Left ventricle myocardium inferior (tissue), 1 donor: ENCODE measurements at regions not wholly inside any gene's neighbourhood (a gene's known extent, or its start where the extent isn't known, plus 50 kb on each side); places are given as distances from the start of the nearest gene placed in this dataset.
"Not testable (repeated sequence)": the region's sequence is repeated elsewhere in the genome, so short reads cannot be mapped to it uniquely, and the experiment has no call there.

Experiments
- DNase-seq: peaks from one replicate; pipeline ENCODE4 v3.0.0-alpha.2; 2020
- H3K27ac ChIP-seq: fragments of 200-600 bp; replicated peaks from 2 replicates; pipeline ENCODE4 v1.8.0; 2021
- H3K27me3 ChIP-seq: fragments of 200-600 bp; 2 replicates; pipeline ENCODE4 v1.8.0; 2021; ENCODE audit warnings: low read depth
- H3K36me3 ChIP-seq: fragments of 200-600 bp; 2 replicates; pipeline ENCODE4 v1.8.0; 2021
- H3K4me1 ChIP-seq: fragments of 200-600 bp; 2 replicates; pipeline ENCODE4 v1.8.0; 2021
- H3K4me3 ChIP-seq: fragments of 200-600 bp; 2 replicates; pipeline ENCODE4 v1.8.0; 2021; ENCODE audit warnings: mild to moderate bottlenecking, moderate library complexity
- H3K9me3 ChIP-seq: fragments of 200-600 bp; replicated peaks from 2 replicates; pipeline ENCODE4 v1.8.0; 2021
- intact Hi-C: fragments of 100-400 bp; cut with micrococcal nuclease; formaldehyde crosslinking; loops from one replicate; pipeline ENCODE4 v1.11.0; 2022
- TF ChIP-seq, protein P1 (sequence below): fragments of 200-600 bp; IDR thresholded peaks from 2 replicates; pipeline ENCODE4 v1.8.0; 2021; ENCODE audit warnings: antibody characterized with exemption, mild to moderate bottlenecking, borderline replicate concordance
- donor health status: DM: no; HTN: yes; CAD: no; lungs with severe emphysema.

DNA sequence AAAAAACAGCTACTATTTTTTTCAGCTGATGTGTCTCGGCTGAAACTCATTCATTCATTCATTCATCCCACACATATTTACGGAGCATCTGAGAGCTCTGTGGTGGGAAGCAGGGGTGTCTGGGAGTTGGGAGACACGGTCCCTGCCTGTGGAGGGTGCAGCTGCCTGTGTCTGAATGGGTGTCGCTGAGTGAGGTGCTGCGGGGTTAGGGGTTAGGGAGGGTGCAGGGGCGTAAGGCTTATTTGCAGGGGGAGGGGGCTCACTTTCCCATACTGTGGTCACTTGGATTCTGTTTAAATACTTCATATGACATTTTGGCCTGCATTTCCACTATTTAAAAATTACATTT, 89.4 kb upstream of the ASB18 start:
- intact Hi-C loops, result loop anchor here (5.0 kb wide), 1 partner anchor 709 kb away; no protein-coding TSS in a partner anchor
- H3K4me3 ChIP-seq, result no peak overlapping the region
- no peak for DNase-seq
- H3K27ac ChIP-seq, result no peak overlapping the region
- no peaks in the 10 kb centered on the region for H3K9me3 ChIP-seq
- H3K36me3 ChIP-seq, result no peaks in the 10 kb centered on the region
- H3K27me3 ChIP-seq, result no peaks in the 10 kb centered on the region
- TF ChIP-seq, protein P1, sequence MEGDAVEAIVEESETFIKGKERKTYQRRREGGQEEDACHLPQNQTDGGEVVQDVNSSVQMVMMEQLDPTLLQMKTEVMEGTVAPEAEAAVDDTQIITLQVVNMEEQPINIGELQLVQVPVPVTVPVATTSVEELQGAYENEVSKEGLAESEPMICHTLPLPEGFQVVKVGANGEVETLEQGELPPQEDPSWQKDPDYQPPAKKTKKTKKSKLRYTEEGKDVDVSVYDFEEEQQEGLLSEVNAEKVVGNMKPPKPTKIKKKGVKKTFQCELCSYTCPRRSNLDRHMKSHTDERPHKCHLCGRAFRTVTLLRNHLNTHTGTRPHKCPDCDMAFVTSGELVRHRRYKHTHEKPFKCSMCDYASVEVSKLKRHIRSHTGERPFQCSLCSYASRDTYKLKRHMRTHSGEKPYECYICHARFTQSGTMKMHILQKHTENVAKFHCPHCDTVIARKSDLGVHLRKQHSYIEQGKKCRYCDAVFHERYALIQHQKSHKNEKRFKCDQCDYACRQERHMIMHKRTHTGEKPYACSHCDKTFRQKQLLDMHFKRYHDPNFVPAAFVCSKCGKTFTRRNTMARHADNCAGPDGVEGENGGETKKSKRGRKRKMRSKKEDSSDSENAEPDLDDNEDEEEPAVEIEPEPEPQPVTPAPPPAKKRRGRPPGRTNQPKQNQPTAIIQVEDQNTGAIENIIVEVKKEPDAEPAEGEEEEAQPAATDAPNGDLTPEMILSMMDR, result no peak
- no peaks in the 10 kb centered on the region for H3K4me1 ChIP-seq

- Histone ChIP-seq H3K27ac (no peak overlapping the region), H3K9me3 (no peaks in the 10 kb centered on the region), H3K4me1 (peaks cover under 1% of the 10 kb centered on the region), H3K27me3 (no peaks in the 10 kb centered on the region), H3K4me3 (no peak overlapping the region), H3K36me3 (no peaks in the 10 kb centered on the region)
- intact Hi-C loops, result loop anchor here (5.0 kb wide), 1 partner anchor 708 kb away; no protein-coding TSS in a partner anchor
- TF ChIP-seq, protein P1, result no peak
- no peak for DNase-seq
These were observed 90.1 kb upstream of the ASB18 start for GRCh38 chr2:236354056-236354940.

DNA sequence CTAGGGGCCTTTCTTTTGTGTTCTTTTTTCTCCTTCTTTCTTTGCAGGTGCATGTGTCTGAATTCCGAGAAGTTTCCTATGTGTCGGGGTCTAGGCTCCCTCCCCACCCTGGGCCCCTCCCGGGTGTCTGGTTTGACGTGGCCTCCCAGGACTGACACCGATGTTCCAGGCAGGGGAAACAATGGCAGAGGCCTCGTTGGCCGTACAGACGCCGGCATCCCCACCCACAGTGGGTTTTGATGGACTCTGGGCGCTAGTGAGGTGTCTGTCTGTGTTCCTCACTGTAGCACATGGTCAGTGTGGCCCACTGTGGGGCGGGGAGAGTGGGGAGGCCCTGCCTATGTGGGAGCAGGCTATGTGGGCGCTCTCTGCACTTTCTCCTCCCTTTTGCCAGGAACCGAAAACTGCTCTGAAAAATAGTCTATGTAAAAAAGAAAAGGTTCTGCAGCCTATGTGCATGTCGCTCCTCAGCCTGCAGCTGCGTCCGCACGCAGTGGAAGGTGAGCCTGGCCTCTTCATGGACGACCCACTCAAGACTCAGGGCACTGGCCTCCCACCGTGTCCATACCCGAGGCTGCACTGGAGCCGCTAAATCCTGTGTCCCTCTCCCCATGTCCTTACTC, 90.9 kb upstream of the ASB18 start:
- Histone ChIP-seq H3K4me1 (peaks cover 6% of the 10 kb centered on the region), H3K9me3 (no peaks in the 10 kb centered on the region), H3K4me3 (no peak overlapping the region), H3K27ac (no peak overlapping the region), H3K36me3 (no peaks in the 10 kb centered on the region), H3K27me3 (no peaks in the 10 kb centered on the region)
- intact Hi-C loops, result loop anchor here (5.0 kb wide), 1 partner anchor 707 kb away; no protein-coding TSS in a partner anchor
- no peak for DNase-seq
- TF ChIP-seq, protein P1, result no peak

DNA sequence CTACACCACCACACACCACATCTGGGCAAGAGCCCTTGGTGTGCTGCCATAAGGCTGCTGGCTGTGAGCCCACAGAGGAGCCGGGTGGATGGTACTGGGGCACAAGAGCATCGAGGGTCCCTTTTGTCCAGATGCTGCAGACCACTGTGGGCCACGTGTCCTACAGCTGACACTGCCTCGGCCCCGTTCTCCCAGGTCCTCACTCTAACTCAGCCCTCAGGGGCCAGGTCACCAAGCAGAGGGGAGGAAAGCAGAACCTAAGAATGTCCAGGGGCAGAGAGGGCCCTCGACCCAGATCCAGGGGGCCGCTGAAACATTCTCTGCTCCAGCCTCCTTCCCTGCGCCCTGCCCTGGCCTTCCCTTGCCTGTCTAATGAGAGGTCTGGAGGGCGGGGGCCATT, 91.7 kb upstream of the ASB18 start:
- Histone ChIP-seq H3K27me3 (no peaks in the 10 kb centered on the region), H3K9me3 (no peaks in the 10 kb centered on the region), H3K27ac (no peak overlapping the region), H3K4me3 (no peak overlapping the region), H3K36me3 (no peaks in the 10 kb centered on the region), H3K4me1 (peaks cover 14% of the 10 kb centered on the region)
- TF ChIP-seq, protein P1, result no peak
- DNase-seq, result no peak
- intact Hi-C loops, result no loop called here

- DNase-seq, H3K36me3 ChIP-seq, H3K27me3 ChIP-seq, H3K9me3 ChIP-seq, intact Hi-C loops, H3K27ac ChIP-seq, H3K4me3 ChIP-seq: not testable (repeated sequence)
- H3K4me1 ChIP-seq, result peaks cover 14% of the 10 kb centered on the region
These were observed 92.1 kb upstream of the ASB18 start for GRCh38 chr2:236356321-236356720.

GRCh38 chr2:236358482-236358881, 94.3 kb upstream of the ASB18 start:
- H3K27me3 ChIP-seq, H3K9me3 ChIP-seq, H3K27ac ChIP-seq, H3K4me3 ChIP-seq, H3K36me3 ChIP-seq, DNase-seq, intact Hi-C loops: not testable (repeated sequence)
- peaks cover 14% of the 10 kb centered on the region for H3K4me1 ChIP-seq
